ENCODE measurements at regions not wholly inside any gene's neighbourhood (a gene's known extent, or its start where the extent isn't known, plus 50 kb on each side); places are given as distances from the start of the nearest gene placed in this dataset.

- TF ChIP-seq SP2 (IDR thresholded peaks at IDR 0.05; ENCODE audit: extremely low read depth, low read depth, low read length, poor library complexity, severe bottlenecking) = no peak
- no peak for TF ChIP-seq HDAC6 (IDR thresholded peaks at IDR 0.05; ENCODE audit: low read depth, low read length)
- TF ChIP-seq YY1 (IDR thresholded peaks at IDR 0.05; ENCODE audit: borderline replicate concordance in 1 of 3, control insufficient read depth in 1 of 3, extremely low read depth in 1 of 3, insufficient read depth in 3 of 3, insufficient read length in 1 of 3, insufficient replicate concordance in 2 of 3, low read depth in 1 of 3, low read length in 2 of 3) = no peak
- no peak for TF ChIP-seq MAFF (IDR thresholded peaks at IDR 0.05; ENCODE audit: low read length)
- no peak for TF ChIP-seq SIN3B (IDR thresholded peaks at IDR 0.05; ENCODE audit: low read depth)
- TF ChIP-seq LARP7 (IDR thresholded peaks at IDR 0.05) = no peak
- no peak for TF ChIP-seq EP300 (IDR thresholded peaks at IDR 0.05; ENCODE audit: low read length)
- no peak for TF ChIP-seq GATA2 (CRISPR knock-in tag; IDR thresholded peaks at IDR 0.05)
- no peak for TF ChIP-seq PHB2 (IDR thresholded peaks at IDR 0.05; ENCODE audit: low read depth)
Observed at GRCh38 chr21:28444557-28444956, 548.1 kb downstream of the LTN1 start.
